Nucleus accumbens (tissue), 56 donors: ENCODE measurements at regions not wholly inside any gene's neighbourhood (a gene's known extent, or its start where the extent isn't known, plus 50 kb on each side); places are given as distances from the start of the nearest gene placed in this dataset.
A peak's percentile ranks its signal among the peaks of the same experiment; 100 is the strongest.

Experiments
- DNase-seq, 56 donors: peaks; one replicate each; lab custom pipeline; 2025; lab: John Stamatoyannopoulos, UW

GRCh38 chr9:73219985-73220626 lies 68.4 kb downstream of the ANXA1 start:
- peak in 1 of 56 donors; percentile 2 for DNase-seq

- DNase-seq, result no peak
Measured at GRCh38 chr9:73223594-73223993, 71.9 kb downstream of the ANXA1 start.

DNA sequence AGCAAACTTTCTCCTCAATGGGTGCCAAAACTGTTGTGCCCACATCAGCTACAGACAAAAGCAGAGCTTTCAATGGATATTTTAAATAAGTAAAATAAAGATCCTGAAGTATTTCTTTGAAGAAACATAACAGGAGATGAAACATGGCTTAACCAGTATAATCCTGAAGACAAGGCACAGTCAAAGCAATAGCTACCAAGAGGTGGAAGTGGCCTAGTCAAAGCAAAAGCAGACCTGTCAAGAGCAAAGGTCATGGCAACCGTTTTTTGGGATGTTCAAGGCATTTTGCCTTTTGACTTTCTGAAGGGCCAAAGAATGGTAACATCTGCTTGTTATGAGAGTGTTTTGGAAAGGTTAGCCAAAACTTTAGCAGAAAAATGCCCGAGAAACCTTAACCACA lies 77.9 kb downstream of the ANXA1 start:
- no peak for DNase-seq

DNA sequence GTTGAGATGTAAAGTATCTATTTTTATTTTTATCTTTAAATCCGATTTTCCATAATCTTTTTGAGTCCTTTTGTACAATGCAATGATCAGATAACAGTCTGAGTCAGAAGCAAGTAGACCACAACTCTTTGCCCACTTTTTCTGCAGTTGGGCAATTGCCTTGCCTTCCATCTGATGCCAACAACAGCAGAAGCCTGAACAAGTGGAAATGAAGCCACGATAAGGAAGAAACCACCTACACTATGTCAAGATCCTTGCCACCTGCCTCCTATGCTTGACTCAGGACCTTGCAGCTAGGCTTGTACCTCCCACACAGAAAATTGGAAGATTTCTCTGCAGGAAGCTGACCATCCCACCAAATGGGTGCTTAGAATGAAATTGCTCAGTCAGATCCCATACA lies 78.6 kb downstream of the ANXA1 start:
- DNase-seq, result no peak

GRCh38 chr9:73231203-73231602 lies 79.5 kb downstream of the ANXA1 start:
- DNase-seq, result no peak

DNA sequence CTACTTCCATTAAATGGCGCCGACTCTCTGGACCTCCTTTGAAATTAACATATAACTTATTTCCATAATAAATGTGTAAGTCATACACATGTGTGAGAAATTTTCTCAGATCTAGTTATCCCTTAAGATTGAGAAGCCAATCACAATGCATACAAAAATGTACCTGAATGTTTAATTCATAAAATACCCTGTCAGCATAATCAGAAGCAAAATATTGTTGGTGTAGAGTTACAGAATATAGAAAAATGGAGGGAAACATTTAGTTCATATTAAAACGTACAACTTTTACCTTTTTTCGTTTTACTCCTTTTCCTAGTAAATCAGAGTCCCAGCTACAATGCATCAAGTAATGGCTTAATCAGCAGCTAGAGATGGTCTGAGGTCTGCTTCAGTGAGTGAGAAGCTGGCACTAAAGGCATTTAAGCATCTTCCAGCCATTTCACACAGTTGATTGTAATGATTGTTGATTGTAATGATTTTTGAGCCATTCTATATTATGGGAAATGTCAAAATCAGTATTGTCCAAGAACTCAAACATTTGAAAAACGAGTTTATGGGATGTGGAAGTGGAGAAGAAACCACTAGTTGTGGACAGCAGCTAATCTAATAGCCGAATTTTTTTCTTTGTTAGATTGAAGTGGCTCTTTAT lies 81.8 kb downstream of the ANXA1 start:
- no peak for DNase-seq

DNA sequence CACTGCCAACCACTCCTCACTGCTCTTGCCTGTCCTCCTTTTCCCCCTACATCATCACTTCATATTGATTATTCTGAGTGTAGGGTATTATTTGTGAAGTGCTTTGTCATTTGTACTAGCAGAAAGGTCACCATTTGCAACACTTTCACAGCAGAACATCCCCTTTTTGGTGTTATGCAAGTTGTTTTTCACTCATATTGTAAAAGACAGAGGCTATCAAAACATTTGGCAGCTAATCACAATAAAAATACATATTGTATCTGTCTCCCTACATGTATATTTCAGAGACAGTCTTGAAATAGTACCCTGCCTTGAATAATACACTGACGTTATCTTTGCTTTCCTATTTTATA lies 82.3 kb downstream of the ANXA1 start:
- DNase-seq, result no peak

GRCh38 chr9:73237140-73237539 lies 85.5 kb downstream of the ANXA1 start:
- no peak for DNase-seq

GRCh38 chr9:73239570-73240265 lies 88.1 kb downstream of the ANXA1 start:
- DNase-seq, result no peak

DNA sequence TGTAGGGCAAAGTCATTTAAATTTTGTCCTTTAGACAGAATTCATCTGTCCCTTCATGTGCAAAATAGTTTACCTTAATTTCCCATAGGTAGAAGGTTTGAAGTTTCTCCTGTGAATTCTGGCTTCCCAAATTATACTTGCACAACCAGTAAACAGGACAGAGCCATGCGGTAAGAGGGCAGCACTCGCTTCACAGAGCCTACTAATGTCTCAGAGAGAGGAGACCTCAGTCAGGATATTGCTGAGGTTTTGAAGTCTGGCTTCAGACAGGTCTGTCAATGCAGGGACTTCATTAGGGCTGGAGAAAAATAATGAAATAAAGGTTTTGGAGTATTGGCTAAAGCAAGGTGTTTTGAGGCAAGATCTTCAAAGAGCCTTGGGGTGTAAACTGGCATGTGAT lies 91.4 kb downstream of the ANXA1 start:
- no peak for DNase-seq

GRCh38 chr9:73259086-73259696 lies 107.5 kb downstream of the ANXA1 start:
- no peak for DNase-seq

DNA sequence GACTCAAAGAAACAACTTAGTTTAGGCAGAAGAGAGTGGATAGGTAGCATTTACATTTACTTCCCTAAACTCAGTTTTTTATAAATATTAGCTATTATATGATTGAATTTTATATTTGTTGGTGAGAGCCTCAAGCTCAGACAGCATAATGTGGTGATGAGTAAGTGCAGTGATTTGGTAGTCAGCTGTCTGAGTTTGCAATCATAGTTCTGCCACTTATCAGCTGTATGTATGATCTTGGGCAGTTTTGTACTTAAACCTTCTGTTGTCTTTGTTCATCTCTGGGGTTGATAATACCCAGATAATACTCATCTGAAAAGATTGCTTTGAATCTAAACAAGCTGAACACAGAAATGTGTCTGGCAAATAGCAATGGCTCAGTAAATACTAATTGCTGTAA lies 108.8 kb downstream of the ANXA1 start:
- DNase-seq, result no peak

DNA sequence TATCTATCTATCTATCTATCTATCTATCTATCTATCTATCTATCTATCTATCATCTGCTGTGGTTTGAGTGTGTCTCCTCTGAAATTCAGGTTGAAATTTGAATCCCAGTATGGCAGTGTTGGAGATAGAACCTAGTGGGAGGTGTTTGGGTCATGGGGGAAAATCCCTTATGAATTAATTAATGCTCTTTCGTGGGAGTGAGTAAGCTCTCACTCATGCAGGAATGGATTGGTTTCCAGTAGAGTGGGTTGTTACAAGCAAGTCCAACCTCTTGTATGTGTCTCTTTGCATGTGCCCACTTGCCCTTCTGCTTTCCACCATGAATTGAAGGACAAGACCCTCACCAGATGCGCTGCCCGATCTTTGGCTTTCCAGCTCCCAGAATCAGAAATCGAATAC lies 113.0 kb downstream of the ANXA1 start:
- DNase-seq, result no peak

DNA sequence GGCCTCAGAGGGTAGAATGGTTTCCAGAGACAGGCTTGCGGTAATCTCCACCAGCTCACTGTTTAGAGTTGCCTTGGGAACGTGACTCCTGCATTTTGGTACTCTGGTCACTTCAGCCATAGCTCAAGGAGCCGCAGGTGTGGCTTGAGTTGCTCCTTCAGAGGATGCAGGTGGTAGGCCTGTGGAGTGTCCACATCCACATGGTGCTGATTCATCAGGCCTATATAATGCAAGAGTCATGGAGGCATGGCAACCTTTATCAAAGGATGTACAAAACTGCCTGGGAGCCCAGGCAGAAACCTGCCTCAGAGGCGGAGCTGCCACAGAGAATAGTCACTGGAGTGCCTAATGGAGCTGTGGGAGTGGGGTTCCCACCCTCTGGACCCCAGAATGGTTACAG lies 114.2 kb downstream of the ANXA1 start:
- DNase-seq, result no peak

GRCh38 chr9:73269430-73270101 lies 117.9 kb downstream of the ANXA1 start:
- DNase-seq, result no peak

- no peak for DNase-seq
Measured at GRCh38 chr9:73270967-73271721, 119.5 kb downstream of the ANXA1 start.

- DNase-seq, result no peak
Measured at GRCh38 chr9:73280113-73280512, 128.4 kb downstream of the ANXA1 start.

- no peak for DNase-seq
Measured at GRCh38 chr9:73284377-73284776, 132.7 kb downstream of the ANXA1 start.

- DNase-seq, result no peak
Measured at GRCh38 chr9:73294336-73294735, 142.7 kb downstream of the ANXA1 start.

DNA sequence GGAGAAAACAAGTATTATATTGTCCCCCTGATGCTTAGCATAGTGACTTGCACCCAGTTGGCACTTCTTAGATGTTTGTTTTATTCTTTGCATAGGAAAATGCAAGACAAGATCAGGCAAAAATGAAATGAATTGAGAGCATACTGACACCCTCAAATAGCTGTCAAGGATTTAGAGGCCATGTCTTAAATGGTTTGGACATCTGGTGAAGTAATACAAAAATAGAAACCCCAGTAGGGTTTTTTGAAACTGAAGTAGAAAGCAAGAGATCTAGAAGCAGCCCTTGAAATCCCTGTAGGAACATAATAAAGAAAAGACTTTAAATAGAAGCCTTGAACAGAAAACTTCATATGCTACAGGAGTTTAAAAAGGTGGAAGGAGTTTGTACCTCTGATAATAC lies 174.3 kb downstream of the ANXA1 start:
- DNase-seq, result no peak
